BLaER1 treated with 17β-estradiol and CSF1 and Interleukin-3, amounts not matched to agents 10 nM and 100 nM (cell line): ENCODE measurements at regions not wholly inside any gene's neighbourhood (a gene's known extent, or its start where the extent isn't known, plus 50 kb on each side); places are given as distances from the start of the nearest gene placed in this dataset.
A peak's percentile ranks its signal among the peaks of the same experiment; 100 is the strongest.

Source experiments
- H3K27ac ChIP-seq, 11 experiments: shearing (Covaris generic); formaldehyde crosslinking; 2 replicates each; pipeline ENCODE4 v1.8.1; 2022
- H3K27me3 ChIP-seq, 11 experiments: shearing (Covaris generic); formaldehyde crosslinking; 2 replicates each; pipeline ENCODE4 v1.8.1; 2022
- H3K36me3 ChIP-seq, 11 experiments: shearing (Covaris generic); formaldehyde crosslinking; 2 replicates each; pipeline ENCODE4 v1.8.1; 2022
- H3K4me1 ChIP-seq, 10 experiments: shearing (Covaris generic); formaldehyde crosslinking; 2 replicates each; pipeline ENCODE4 v1.8.1; 2022
- H3K4me2 ChIP-seq, 11 experiments: shearing (Covaris generic); formaldehyde crosslinking; 2 replicates each; pipeline ENCODE4 v1.8.1; 2022
- H3K4me3 ChIP-seq, 10 experiments: shearing (Covaris generic); formaldehyde crosslinking; 2 replicates each; pipeline ENCODE4 v1.8.1; 2022
- H3K9ac ChIP-seq, 11 experiments: shearing (Covaris generic); formaldehyde crosslinking; 2 replicates each; pipeline ENCODE4 v1.8.1; 2022
- H3K9me3 ChIP-seq, 11 experiments: shearing (Covaris generic); formaldehyde crosslinking; replicated peaks in 1 of 11; 2 replicates each; pipeline ENCODE4 v1.8.1; 2022
- H4K20me1 ChIP-seq, 11 experiments: shearing (Covaris generic); formaldehyde crosslinking; 2 replicates each; pipeline ENCODE4 v1.8.1; 2022
- Cebpa-rat ChIP-seq, 11 experiments: shearing (Covaris generic); IDR thresholded peaks; 2 replicates each; pipeline ENCODE4 v1.8.1; 2022

GRCh38 chr9:89234205-89235067 lies 55.8 kb upstream of the SHC3 start:
- peak overlapping the region in 3 of 11 experiments; percentile 16 to 33 (median 25); a peak in 2 of 22 replicates for H3K9ac ChIP-seq
- no peaks in the 10 kb centered on the region for H4K20me1 ChIP-seq
- H3K4me3 ChIP-seq: peak overlapping the region; percentile 23 to 61 (median 50); a peak in 19 of 20 replicates
- H3K36me3 ChIP-seq: no peaks in the 10 kb centered on the region
- peaks cover 10 to 19% (median 16%) of the 10 kb centered on the region in 10 experiments; a peak in 19 of 20 replicates for H3K4me1 ChIP-seq
- peak overlapping the region; percentile 67 to 94 (median 84) for H3K4me2 ChIP-seq
- no peak overlapping the region for H3K27ac ChIP-seq
- TF ChIP-seq Cebpa-rat (IDR thresholded peaks at IDR 0.05): no peak
- peaks cover 0 to 21% (median 17%) of the 10 kb centered on the region in 11 experiments; a peak in 16 of 22 replicates for H3K27me3 ChIP-seq
- peaks cover 6 to 18% (median 11%) of the 10 kb centered on the region in 11 experiments; a peak in 15 of 22 replicates for H3K9me3 ChIP-seq

DNA sequence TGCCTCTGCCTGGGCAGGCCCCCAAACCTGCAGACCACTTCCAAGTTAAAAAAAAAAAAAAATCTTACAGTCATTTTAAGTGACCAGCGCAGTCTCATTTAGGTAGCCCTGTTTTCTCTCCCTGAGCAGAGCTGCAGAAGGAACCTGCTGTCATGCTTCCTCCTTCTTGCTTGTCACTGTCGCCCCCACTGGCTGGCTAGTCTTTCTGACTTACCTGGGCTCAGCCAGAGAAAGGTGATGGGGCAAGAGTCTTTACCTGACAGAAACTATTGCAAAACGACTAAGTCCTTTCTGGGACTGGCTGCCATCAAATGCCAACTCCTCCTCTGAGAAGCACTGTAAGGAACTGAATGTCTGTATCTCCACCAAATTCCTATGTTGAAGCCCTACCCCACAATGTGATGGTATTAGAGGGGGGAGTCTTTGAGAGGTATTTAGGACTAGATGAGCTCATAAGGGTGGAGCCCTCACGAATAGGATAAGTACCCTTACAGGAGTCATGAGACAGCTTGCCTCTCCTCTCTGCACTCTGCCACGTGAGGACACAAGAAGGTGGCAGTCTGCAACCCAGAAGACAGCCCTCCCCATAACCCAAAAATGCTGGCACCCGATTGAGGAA lies 58.4 kb upstream of the SHC3 start:
- H3K9ac ChIP-seq: no peak overlapping the region
- TF ChIP-seq Cebpa-rat (IDR thresholded peaks at IDR 0.05): no peak
- 0 out of 22 replicates have a peak, but pooled peaks cover 0 to 4% (median 0%) of the 10 kb centered on the region in 11 experiments for H3K9me3 ChIP-seq
- H3K27me3 ChIP-seq: peaks cover 0 to 21% (median 17%) of the 10 kb centered on the region in 11 experiments; a peak in 16 of 22 replicates
- H3K36me3 ChIP-seq: no peaks in the 10 kb centered on the region
- H3K4me1 ChIP-seq: peaks cover 10 to 19% (median 16%) of the 10 kb centered on the region in 10 experiments; a peak in 19 of 20 replicates
- no peak overlapping the region for H3K27ac ChIP-seq
- no peaks in the 10 kb centered on the region for H4K20me1 ChIP-seq
- H3K4me3 ChIP-seq: no peak overlapping the region
- no peak overlapping the region for H3K4me2 ChIP-seq

DNA sequence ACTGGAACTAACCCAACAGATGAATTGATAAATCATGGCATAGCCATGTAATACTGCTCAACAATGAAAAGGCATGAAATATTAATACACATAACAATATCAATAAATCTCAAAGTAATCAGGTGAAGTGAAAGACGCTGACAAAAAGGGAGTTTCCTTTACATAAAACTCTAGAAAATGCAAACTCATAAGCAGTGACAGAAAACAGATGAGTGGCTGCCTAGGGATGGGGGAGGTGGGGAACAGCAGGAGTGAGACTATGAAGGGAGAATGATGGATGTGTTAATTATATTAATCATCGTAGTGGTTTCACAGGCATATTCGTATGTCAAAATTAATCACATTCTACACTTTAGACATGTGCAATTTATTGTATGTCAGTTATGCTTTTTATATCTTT lies 59.8 kb upstream of the SHC3 start:
- H3K36me3 ChIP-seq: no peaks in the 10 kb centered on the region
- no peak for TF ChIP-seq Cebpa-rat (IDR thresholded peaks at IDR 0.05)
- peaks cover 0 to 21% (median 17%) of the 10 kb centered on the region in 11 experiments; a peak in 16 of 22 replicates for H3K27me3 ChIP-seq
- H3K27ac ChIP-seq: no peak overlapping the region
- no peak overlapping the region for H3K9ac ChIP-seq
- H4K20me1 ChIP-seq: no peaks in the 10 kb centered on the region
- no peak overlapping the region for H3K4me2 ChIP-seq
- H3K4me1 ChIP-seq: peaks cover 10 to 19% (median 16%) of the 10 kb centered on the region in 10 experiments; a peak in 19 of 20 replicates
- H3K9me3 ChIP-seq: 0 out of 22 replicates have a peak, but pooled peaks cover 0 to 4% (median 0%) of the 10 kb centered on the region in 11 experiments
- H3K4me3 ChIP-seq: no peak overlapping the region

- no peak overlapping the region for H3K4me3 ChIP-seq
- TF ChIP-seq Cebpa-rat (IDR thresholded peaks at IDR 0.05): no peak
- no peaks in the 10 kb centered on the region for H3K36me3 ChIP-seq
- no peak overlapping the region for H3K9ac ChIP-seq
- 0 out of 22 replicates have a peak, but pooled peaks cover 0 to 4% (median 0%) of the 10 kb centered on the region in 11 experiments for H3K9me3 ChIP-seq
- no peaks in the 10 kb centered on the region for H4K20me1 ChIP-seq
- no peak overlapping the region for H3K27ac ChIP-seq
- peaks cover 0 to 8% (median 1%) of the 10 kb centered on the region in 10 experiments; a peak in 8 of 20 replicates for H3K4me1 ChIP-seq
- no peaks in the 10 kb centered on the region for H3K27me3 ChIP-seq
- H3K4me2 ChIP-seq: no peak overlapping the region
Measured at GRCh38 chr9:89243296-89244061, 64.9 kb upstream of the SHC3 start.

DNA sequence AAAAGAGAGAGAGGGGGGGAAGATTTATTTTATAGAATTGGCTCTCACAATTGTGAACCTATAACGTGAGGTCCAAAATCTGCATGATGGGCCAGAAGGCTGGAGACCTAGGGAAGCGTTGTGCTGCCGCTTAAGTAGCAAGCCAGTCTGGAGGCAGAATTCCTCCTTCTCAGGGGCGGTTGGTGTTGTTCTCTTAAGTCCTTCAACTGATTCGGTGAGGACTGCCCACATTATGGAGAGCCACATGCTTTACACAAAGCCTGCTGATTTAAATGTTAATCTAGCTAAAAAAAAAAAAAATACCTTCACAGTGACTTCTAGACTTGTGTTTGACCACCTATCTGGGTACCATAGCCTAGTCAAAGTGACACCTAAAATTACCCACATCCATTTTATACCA lies 64.2 kb upstream of the CKS2 start:
- no peaks in the 10 kb centered on the region for H4K20me1 ChIP-seq
- TF ChIP-seq Cebpa-rat (IDR thresholded peaks at IDR 0.05): no peak
- no peak overlapping the region for H3K4me3 ChIP-seq
- H3K27me3 ChIP-seq: no peaks in the 10 kb centered on the region
- H3K36me3 ChIP-seq: no peaks in the 10 kb centered on the region
- peaks cover 6 to 19% (median 12%) of the 10 kb centered on the region in 10 experiments; a peak in 17 of 20 replicates for H3K4me1 ChIP-seq
- H3K27ac ChIP-seq: no peak overlapping the region
- H3K9ac ChIP-seq: no peak overlapping the region
- H3K4me2 ChIP-seq: no peak overlapping the region
- H3K9me3 ChIP-seq: peaks cover 0 to 6% (median 1%) of the 10 kb centered on the region in 11 experiments; a peak in 7 of 22 replicates

- Histone ChIP-seq H3K4me1 (peaks cover 6 to 19% (median 12%) of the 10 kb centered on the region in 10 experiments; a peak in 17 of 20 replicates), H3K27ac (no peak overlapping the region), H3K4me3 (no peak overlapping the region), H3K9ac (no peak overlapping the region), H3K9me3 (peaks cover 2 to 12% (median 9%) of the 10 kb centered on the region in 11 experiments; a peak in 16 of 22 replicates), H3K36me3 (no peaks in the 10 kb centered on the region), H3K27me3 (no peaks in the 10 kb centered on the region), H3K4me2 (peak overlapping the region in 2 of 11 experiments; percentile 44 to 58; a peak in 3 of 22 replicates), H4K20me1 (no peaks in the 10 kb centered on the region)
- TF ChIP-seq Cebpa-rat (IDR thresholded peaks at IDR 0.05): no peak
Measured at GRCh38 chr9:89247431-89248353, 63.3 kb upstream of the CKS2 start.

GRCh38 chr9:89249001-89249400 lies 62.0 kb upstream of the CKS2 start:
- no peak for TF ChIP-seq Cebpa-rat (IDR thresholded peaks at IDR 0.05)
- Histone ChIP-seq H3K27ac (no peak overlapping the region), H3K4me1 (peaks cover 6 to 19% (median 12%) of the 10 kb centered on the region in 10 experiments; a peak in 17 of 20 replicates), H3K4me3 (no peak overlapping the region), H3K4me2 (peak overlapping the region in 8 of 11 experiments; percentile 7 to 51 (median 32); a peak in 11 of 22 replicates), H3K27me3 (no peaks in the 10 kb centered on the region), H3K9me3 (peaks cover 7 to 21% (median 16%) of the 10 kb centered on the region in 11 experiments; a peak in 17 of 22 replicates), H3K9ac (no peak overlapping the region), H3K36me3 (no peaks in the 10 kb centered on the region), H4K20me1 (no peaks in the 10 kb centered on the region)
